Mammary epithelial cell (primary cell): ENCODE measurements at regions not wholly inside any gene's neighbourhood (a gene's known extent, or its start where the extent isn't known, plus 50 kb on each side); places are given as distances from the start of the nearest gene placed in this dataset.

ENCODE experiments used
- EZH2 ChIP-seq: IDR thresholded peaks from 2 replicates; pipeline ENCODE4 v1.6.1; 2012; ENCODE audit warnings: low read length, inconsistent platforms, borderline replicate concordance
- TF ChIP-seq, protein P1 (sequence below), 2 donors: IDR thresholded peaks in 1 of 2; conservative IDR thresholded peaks in 1 of 2; 2 replicates each; pipeline ENCODE4 v1.5.1; 2011 to 2012; ENCODE audit warnings: inconsistent platforms in 2 of 2, low read length in 2 of 2, mild to moderate bottlenecking in 2 of 2, control low read depth in 1 of 2, low read depth in 1 of 2; ENCODE audit not compliant: insufficient read depth in 1 of 2; ENCODE audit errors: extremely low read depth in 1 of 2

DNA sequence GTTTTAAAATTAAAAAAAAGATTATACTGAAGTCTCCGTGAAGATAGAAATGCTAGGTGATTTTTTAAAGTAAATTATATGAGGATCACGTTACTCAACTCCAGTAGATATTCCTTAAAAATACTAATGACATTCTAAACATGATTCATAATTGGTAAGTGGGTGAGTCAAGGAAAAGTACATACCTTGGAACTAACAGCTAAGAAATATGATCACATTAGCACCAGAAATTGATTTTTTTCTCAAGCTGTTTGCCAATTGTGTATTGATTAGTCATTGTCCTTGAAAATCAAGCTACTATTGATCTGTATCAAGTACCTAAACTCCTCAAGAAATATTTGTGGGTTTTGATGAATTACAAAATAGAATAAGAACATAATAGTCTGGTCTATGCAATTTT, 362.6 kb upstream of the PPP1R2C start:
- TF ChIP-seq, protein P1, sequence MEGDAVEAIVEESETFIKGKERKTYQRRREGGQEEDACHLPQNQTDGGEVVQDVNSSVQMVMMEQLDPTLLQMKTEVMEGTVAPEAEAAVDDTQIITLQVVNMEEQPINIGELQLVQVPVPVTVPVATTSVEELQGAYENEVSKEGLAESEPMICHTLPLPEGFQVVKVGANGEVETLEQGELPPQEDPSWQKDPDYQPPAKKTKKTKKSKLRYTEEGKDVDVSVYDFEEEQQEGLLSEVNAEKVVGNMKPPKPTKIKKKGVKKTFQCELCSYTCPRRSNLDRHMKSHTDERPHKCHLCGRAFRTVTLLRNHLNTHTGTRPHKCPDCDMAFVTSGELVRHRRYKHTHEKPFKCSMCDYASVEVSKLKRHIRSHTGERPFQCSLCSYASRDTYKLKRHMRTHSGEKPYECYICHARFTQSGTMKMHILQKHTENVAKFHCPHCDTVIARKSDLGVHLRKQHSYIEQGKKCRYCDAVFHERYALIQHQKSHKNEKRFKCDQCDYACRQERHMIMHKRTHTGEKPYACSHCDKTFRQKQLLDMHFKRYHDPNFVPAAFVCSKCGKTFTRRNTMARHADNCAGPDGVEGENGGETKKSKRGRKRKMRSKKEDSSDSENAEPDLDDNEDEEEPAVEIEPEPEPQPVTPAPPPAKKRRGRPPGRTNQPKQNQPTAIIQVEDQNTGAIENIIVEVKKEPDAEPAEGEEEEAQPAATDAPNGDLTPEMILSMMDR (conservative IDR thresholded peaks at IDR 0.05 in 1 of 2, IDR thresholded peaks at IDR 0.05 in 1 of 2; ENCODE audit: extremely low read depth in 1 of 2, insufficient read depth in 1 of 2, low read depth in 1 of 2, low read length in 2 of 2), result no peak
- no peak for TF ChIP-seq EZH2
